ENCODE measurements at regions not wholly inside any gene's neighbourhood (a gene's known extent, or its start where the extent isn't known, plus 50 kb on each side); places are given as distances from the start of the nearest gene placed in this dataset.

GRCh38 chr16:86304868-86305267, 205.5 kb upstream of the FOXF1 start:
- FAIRE-seq (no peak), DNase-seq (ENCODE audit: insufficient read length, low spot score) (no peak)
- no peak for TF ChIP-seq CTCF (IDR thresholded peaks at IDR 0.05; ENCODE audit: insufficient read depth, missing control alignments)

DNA sequence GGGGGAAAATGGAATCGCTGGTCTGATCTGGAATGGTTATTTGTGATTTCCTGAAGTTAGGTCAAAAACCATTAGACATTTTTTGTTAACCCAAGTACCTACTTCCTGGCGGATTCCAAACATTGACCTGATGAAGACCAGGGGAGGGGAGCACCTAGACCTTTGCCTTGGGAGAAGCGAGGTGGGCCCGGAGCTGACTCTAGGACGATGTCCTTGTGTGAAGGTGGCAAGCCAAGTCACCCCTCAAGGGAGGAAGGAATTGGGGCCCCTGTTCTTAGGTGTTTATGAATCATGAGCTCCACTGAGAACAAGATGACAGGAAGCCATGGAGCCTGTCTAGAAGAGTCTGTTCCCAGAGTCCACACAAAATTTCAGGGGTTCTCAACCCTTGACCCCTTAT, 204.9 kb upstream of the FOXF1 start:
- DNase-seq (ENCODE audit: insufficient read length, low spot score) (no peak), FAIRE-seq (no peak)
- TF ChIP-seq CTCF (IDR thresholded peaks at IDR 0.05; ENCODE audit: insufficient read depth, missing control alignments), result no peak

- DNase-seq (ENCODE audit: insufficient read length, low spot score) (no peak), FAIRE-seq (no peak)
- TF ChIP-seq CTCF (IDR thresholded peaks at IDR 0.05; ENCODE audit: insufficient read depth, missing control alignments), result no peak
These were observed 204.2 kb upstream of the FOXF1 start for GRCh38 chr16:86306011-86306644.

DNA sequence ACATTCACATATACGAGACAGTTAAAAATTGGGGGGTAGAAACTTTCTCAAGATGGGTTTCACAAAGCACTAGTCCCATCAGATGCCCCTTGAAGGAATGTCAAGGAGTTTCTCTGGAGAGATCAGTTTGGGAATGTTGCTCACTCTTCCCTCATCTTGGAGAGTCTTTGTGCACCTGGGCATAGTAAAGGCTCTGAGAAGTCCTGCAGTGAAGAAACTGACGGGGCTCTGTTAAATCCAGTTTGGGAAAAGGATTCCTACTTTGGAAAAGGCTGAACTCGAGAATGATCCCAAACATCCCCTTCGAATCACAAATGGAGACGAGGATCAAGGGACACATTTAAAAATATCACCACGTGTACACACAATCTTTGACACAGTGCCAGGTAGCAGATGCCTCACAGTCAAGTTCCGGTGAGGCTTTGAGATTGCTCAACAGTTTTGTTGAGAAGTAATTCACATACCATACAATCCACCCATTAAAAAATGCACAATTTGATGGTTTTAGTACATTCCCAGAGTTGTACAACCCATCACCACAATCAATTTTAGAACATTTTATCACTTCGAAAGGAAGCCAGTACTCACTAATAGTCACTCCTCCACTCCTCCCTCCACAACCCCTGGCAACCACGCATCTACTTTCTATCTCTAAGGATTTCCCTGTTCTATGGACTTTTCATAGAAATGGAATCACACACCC, 203.4 kb upstream of the FOXF1 start:
- no peak for TF ChIP-seq CTCF (IDR thresholded peaks at IDR 0.05; ENCODE audit: insufficient read depth, missing control alignments)
- FAIRE-seq (no peak), DNase-seq (ENCODE audit: insufficient read length, low spot score) (no peak)

DNA sequence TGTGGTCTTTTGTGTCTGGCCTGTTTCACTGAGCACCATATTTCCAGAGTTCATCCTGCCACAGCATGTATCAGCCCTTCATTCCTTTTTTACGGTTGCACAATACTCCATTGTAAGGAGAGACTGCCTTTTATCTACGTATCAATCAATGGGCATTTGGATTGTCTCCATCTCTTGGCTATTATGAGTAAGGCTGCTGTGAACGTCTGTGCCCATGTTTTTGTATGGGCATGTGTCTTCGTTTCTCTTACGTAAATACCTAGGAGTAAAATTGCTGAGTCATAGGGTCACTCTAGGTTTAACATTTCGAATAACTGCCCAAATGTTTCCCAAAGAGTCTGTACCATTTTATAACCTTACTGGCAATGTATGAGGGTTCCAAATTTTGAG, 202.8 kb upstream of the FOXF1 start:
- FAIRE-seq (no peak), DNase-seq (ENCODE audit: insufficient read length, low spot score) (no peak)
- TF ChIP-seq CTCF (IDR thresholded peaks at IDR 0.05; ENCODE audit: insufficient read depth, missing control alignments), result no peak

- DNase-seq (ENCODE audit: insufficient read length, low spot score) (no peak), FAIRE-seq (no peak)
- TF ChIP-seq CTCF (IDR thresholded peaks at IDR 0.05; ENCODE audit: insufficient read depth, missing control alignments), result no peak
These were observed 201.8 kb upstream of the FOXF1 start for GRCh38 chr16:86308514-86308913.

DNA sequence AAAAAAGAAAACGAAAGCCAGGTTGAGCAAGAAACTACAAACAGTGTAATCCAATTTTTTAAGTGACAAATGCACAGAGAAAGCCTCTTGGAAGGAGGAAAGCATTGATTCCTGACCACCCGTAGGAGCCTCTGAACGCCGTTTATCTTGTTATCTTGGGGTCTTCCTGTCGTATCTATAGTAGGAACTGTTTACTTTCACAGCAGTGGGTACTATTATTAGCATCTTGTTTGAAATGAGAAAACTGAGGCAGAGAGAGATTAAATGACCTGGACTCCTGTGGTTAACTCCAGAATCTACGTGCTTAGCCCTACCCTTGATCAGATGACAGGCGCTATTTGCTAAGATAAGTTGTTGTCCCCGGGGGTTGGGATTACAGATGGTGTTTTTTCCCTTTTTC, 196.7 kb upstream of the FOXF1 start:
- DNase-seq (ENCODE audit: insufficient read length, low spot score), result no peak
- FAIRE-seq, result no peak
- no peak for TF ChIP-seq CTCF (IDR thresholded peaks at IDR 0.05; ENCODE audit: insufficient read depth, missing control alignments)
